K562 (cell line): ENCODE measurements at regions not wholly inside any gene's neighbourhood (a gene's known extent, or its start where the extent isn't known, plus 50 kb on each side); places are given as distances from the start of the nearest gene placed in this dataset.
A peak's percentile ranks its signal among the peaks of the same experiment; 100 is the strongest.

Source experiments
- CHD1 ChIP-seq: fragments of 200-600 bp; sonication (generic); IDR thresholded peaks from one replicate; pipeline ENCODE4 v1.6.1; 2012; ENCODE audit warnings: mild to moderate bottlenecking, moderate library complexity, low read length, inconsistent platforms
- DMBX1 ChIP-seq: fragments of 250-450 bp; sonication (Bioruptor Pico); IDR thresholded peaks from 2 replicates; pipeline ENCODE4 v1.8.0; 2022; ENCODE audit warnings: inconsistent platforms, mild to moderate bottlenecking, moderate library complexity, borderline replicate concordance
- ELF4 ChIP-seq: fragments of 450-650 bp; formaldehyde crosslinking; IDR thresholded peaks from 2 replicates; pipeline ENCODE4 v1.4.0; 2022; ENCODE audit warnings: missing genetic modification characterization
- EWSR1 ChIP-seq: fragments of 450-650 bp; IDR thresholded peaks from 2 replicates; pipeline ENCODE4 v1.6.1; 2018; ENCODE audit warnings: borderline replicate concordance, mild to moderate bottlenecking, low read depth, moderate library complexity; ENCODE audit not compliant: partially characterized antibody
- FIP1L1 ChIP-seq: fragments of 200-400 bp; formaldehyde crosslinking; IDR thresholded peaks from 2 replicates; pipeline ENCODE4 v1.6.1; 2018; ENCODE audit warnings: mild to moderate bottlenecking, low read depth, low read length; ENCODE audit not compliant: poor library complexity, severe bottlenecking
- HNRNPH1 ChIP-seq: fragments of 200-400 bp; formaldehyde crosslinking; optimal IDR thresholded peaks from 2 replicates; pipeline ENCODE3; 2017; ENCODE audit warnings: low read depth, mild to moderate bottlenecking, low read length, moderate library complexity
- MXD1 ChIP-seq: fragments of 250-450 bp; sonication (Bioruptor Pico); IDR thresholded peaks from 2 replicates; pipeline ENCODE4 v1.8.0; 2021; ENCODE audit warnings: borderline replicate concordance, mild to moderate bottlenecking, moderate library complexity; ENCODE audit not compliant: poor library complexity, severe bottlenecking
- PRMT5 ChIP-seq: sonication (generic); formaldehyde crosslinking; IDR thresholded peaks from 2 replicates; pipeline ENCODE4 v1.5.0; 2020; ENCODE audit warnings: missing genetic modification reagents
- PTRF ChIP-seq: fragments of 450-650 bp; IDR thresholded peaks from 2 replicates; pipeline ENCODE4 v1.6.1; 2016; ENCODE audit warnings: mild to moderate bottlenecking, missing genetic modification characterization, missing compliant biosample characterization
- RFX1 ChIP-seq: fragments of 450-650 bp; IDR thresholded peaks from 2 replicates; pipeline ENCODE4 v1.6.1; 2016; ENCODE audit warnings: mild to moderate bottlenecking, moderate library complexity
- RFX5 ChIP-seq: IDR thresholded peaks from 2 replicates; pipeline ENCODE4 v1.6.1; 2011; ENCODE audit warnings: low read depth, mild to moderate bottlenecking, improper control_type of control experiment, low read length
- SIN3A ChIP-seq, 2 experiments: fragments of 150-350 bp in 1 of 2; IDR thresholded peaks; 2 replicates each; pipeline ENCODE4 v1.6.1; 2011 to 2016; ENCODE audit warnings: borderline replicate concordance in 2 of 2, low read depth in 2 of 2, low read length in 2 of 2, mild to moderate bottlenecking in 2 of 2, moderate library complexity in 2 of 2; ENCODE audit not compliant: control insufficient read depth in 1 of 2
- TBL1XR1 ChIP-seq, 2 experiments: IDR thresholded peaks; 2 replicates each; pipeline ENCODE4 v1.6.1; 2012; ENCODE audit warnings: improper control_type of control experiment in 2 of 2, low read length in 2 of 2, mild to moderate bottlenecking in 1 of 2
- ZNF232 ChIP-seq: sonication (generic); formaldehyde crosslinking; IDR thresholded peaks from 2 replicates; pipeline ENCODE4 v1.8.0; 2022; ENCODE audit warnings: mild to moderate bottlenecking, missing genetic modification reagents
- ZNF318 ChIP-seq, 2 experiments: fragments of 450-650 bp; IDR thresholded peaks; 2 replicates each; pipeline ENCODE4 v1.6.1; 2016; ENCODE audit warnings: mild to moderate bottlenecking in 2 of 2, borderline replicate concordance in 1 of 2, low read depth in 1 of 2, moderate library complexity in 1 of 2
- ZNF707 ChIP-seq: fragments of 250-450 bp; sonication (Bioruptor Pico); conservative IDR thresholded peaks from 2 replicates; pipeline ENCODE4 v1.8.0; 2022; ENCODE audit warnings: inconsistent platforms, mild to moderate bottlenecking, moderate library complexity

- no peak for TF ChIP-seq ZNF318 (IDR thresholded peaks at IDR 0.05; ENCODE audit: borderline replicate concordance in 1 of 2, low read depth in 1 of 2)
- TF ChIP-seq DMBX1 (CRISPR knock-in tag), result no peak
- no peak for TF ChIP-seq RFX5
- TF ChIP-seq FIP1L1, result peak; percentile 71
- TF ChIP-seq TBL1XR1 (IDR thresholded peaks at IDR 0.05; ENCODE audit: low read length in 2 of 2), result no peak
- no peak for TF ChIP-seq PTRF
- no peak for TF ChIP-seq ZNF707
- TF ChIP-seq ELF4, result no peak
- no peak for TF ChIP-seq EWSR1
- no peak for TF ChIP-seq HNRNPH1
- TF ChIP-seq CHD1, result no peak
- 0 out of 2 replicates have a peak, but pooled peaks have one; percentile 38 for TF ChIP-seq ZNF232 (CRISPR knock-in tag)
- no peak for TF ChIP-seq RFX1
- peak in 1 of 2 experiments; percentile 71; a peak in 1 of 4 replicates for TF ChIP-seq SIN3A (IDR thresholded peaks at IDR 0.05; ENCODE audit: borderline replicate concordance in 2 of 2, control insufficient read depth in 1 of 2, low read depth in 2 of 2, low read length in 2 of 2)
- TF ChIP-seq MXD1 (CRISPR knock-in tag), result no peak
- TF ChIP-seq PRMT5 (CRISPR knock-in tag), result 0 out of 2 replicates have a peak, but pooled peaks have one; percentile 68
Measured at GRCh38 chr1:90850898-90851710, 134.0 kb upstream of the BARHL2 start (continued).
